NCI-H2081 treated with DMSO at 0.1 percent for 48 hours (cell line): ENCODE measurements at regions not wholly inside any gene's neighbourhood (a gene's known extent, or its start where the extent isn't known, plus 50 kb on each side); places are given as distances from the start of the nearest gene placed in this dataset.

Experiments used
- DNase-seq: peaks from one replicate; lab custom pipeline; 2025; lab: John Stamatoyannopoulos, UW

DNA sequence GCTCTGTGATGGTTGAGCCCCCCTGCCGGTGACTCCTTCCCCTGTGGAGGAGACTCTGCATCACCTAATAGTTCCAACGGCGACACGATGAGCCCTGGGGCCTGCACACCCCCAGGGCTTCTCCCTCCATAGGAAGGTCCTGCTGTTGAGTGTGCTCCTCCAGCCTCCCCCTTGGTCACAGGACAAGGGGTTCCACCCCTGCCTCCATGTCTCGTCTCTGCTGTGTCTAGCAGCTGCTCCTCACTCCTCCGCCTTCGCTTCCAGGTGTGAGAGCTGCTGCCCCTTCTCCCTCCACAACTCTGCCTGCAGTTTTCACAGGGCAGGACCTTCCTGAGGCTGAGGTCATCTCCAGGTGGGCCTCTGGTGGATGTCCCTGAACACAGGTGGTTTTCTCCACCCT is 1416.1 kb downstream of the TBC1D22A start:
- DNase-seq: no peak

- DNase-seq: no peak
These were observed 1415.2 kb downstream of the TBC1D22A start for GRCh38 chr22:48177631-48178030.

- no peak for DNase-seq
These were observed 1413.3 kb downstream of the TBC1D22A start for GRCh38 chr22:48175721-48176120.

DNA sequence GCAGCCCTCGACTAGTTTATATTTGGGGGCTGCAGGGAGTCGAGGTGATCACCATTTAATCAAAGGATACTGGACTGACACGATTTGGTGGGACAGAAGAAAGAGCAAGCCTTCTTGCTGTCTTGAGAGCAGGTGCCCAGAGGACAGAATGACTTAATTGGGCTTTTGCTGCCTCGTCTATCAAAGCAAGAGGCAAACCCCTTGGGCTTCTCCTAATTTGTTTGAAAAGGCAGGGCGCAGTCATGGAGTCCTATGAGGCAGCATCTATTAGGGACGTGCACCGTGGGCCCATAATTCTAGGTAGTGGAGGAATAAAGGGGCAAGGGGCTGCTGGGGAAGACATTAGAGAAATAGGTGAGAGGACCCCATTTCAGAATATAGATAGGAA is 1411.3 kb downstream of the TBC1D22A start:
- no peak for DNase-seq

GRCh38 chr22:48173061-48173772 is 1410.8 kb downstream of the TBC1D22A start:
- DNase-seq: no peak

DNA sequence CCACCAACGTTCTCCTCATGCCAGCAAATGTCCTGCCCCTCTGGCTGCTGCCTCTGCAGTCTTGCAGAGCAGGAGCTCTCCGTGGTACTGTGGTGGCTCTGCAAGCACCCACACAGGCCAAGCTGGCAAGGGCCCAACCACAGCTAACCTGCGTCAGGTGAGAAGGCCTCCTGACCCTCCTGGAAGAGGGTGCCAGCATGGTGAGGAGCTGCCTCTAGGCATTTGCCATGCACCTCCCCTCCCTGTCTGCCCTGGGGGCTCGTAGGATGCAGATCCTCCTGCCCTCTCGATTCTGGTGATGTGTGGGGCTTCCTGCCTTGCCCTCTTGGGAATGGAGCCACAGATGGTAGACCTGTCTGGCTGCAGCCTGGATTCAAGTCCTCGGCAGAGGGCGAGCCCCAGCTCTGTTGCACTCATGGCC is 1408.8 kb downstream of the TBC1D22A start:
- no peak for DNase-seq

GRCh38 chr22:48169227-48169626 is 1406.8 kb downstream of the TBC1D22A start:
- DNase-seq: no peak

GRCh38 chr22:48167238-48167637 is 1404.8 kb downstream of the TBC1D22A start:
- DNase-seq: no peak

DNA sequence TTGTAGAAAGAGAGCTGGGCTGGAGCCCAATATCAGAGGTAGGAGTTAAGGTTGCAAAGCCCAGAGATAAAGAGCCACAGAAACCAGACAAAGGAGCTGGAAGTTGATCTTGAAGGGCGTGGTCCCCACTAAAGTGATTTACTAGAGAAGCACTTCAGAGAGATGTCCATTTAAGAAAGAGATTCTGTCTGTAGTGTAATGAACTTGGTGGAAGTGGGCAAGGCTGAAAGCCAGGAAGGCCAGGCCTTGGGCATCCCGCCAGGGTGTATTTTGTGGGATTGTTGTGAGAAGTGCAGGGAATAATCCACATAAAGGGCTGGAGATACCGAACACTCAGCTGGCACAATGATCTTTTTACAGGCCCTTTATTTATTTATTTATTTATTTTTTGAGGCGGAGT is 1398.8 kb downstream of the TBC1D22A start:
- no peak for DNase-seq

GRCh38 chr22:48157676-48158075 is 1395.2 kb downstream of the TBC1D22A start:
- DNase-seq: no peak

GRCh38 chr22:48156603-48157355 is 1394.3 kb downstream of the TBC1D22A start:
- DNase-seq: no peak

DNA sequence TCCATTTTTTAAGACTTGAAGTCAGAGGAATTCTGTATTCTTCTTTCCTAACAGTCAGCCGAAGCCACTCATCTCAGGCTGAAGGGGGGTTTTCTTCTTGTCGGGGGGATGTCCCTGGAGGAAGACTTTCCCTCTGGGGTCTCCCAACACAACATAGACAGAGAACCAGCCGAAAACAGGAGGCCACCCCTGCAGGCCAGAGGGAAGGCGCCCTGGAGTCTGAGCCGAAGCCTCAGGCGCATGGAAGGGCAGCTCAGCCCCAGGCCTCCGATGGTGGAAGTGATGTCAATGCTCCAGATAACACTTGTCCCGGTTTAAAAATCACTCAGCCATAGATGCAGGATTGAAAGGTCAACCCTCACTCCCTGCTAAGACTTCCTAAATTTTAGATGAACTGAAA is 1393.0 kb downstream of the TBC1D22A start:
- no peak for DNase-seq

DNA sequence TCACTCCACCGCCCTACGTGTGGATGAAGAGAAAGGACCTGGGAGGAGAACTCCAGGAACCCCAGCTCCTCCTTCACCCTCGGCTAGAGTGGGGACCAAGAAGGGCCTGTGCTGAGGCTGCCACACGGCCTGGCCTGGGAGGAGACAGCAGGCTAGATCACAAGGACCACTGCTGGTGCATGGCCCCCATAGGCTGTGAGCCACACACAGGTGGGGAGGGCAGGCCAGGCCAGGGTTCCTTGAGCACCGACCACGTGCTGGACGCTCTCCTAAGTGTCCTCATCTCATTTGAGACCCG is 1392.4 kb downstream of the TBC1D22A start:
- DNase-seq: no peak

DNA sequence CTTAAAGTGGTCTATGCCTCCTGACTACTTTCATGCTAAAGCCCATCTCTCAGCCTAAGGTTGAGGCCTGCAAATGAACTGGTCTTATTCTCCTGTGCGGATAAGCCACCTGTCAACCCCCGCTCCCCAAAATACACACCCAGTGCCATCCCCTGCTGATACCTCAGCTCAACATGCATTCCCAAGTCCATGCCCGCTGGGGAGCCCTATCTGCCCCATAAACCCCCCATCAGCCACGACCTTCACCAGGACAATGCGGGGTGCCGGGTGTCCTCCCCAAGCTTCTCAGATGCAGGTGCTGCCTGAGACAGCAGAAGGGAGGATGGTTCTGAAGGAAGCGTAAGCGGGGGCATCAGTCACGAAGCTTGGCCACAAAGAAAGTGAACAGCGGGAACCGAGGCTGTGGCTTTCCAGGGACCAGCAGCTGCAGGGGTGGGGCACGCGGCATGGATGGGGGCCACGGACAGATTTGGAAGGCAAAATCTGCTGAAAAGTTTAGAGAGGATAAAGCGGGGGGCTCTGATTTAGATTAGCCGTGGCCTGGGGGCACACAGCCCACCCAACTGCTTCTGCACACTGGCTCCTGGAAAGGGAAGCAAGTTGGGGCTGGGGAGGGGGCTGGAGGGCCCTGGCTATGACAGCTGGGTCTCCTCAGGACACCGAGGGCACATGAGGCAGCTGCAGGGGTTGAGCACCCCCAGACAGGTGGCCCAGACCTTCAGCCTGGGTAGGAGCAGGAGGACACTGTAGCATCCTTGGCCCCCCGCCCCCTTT is 1391.9 kb downstream of the TBC1D22A start:
- DNase-seq: no peak

- no peak for DNase-seq
These were observed 1391.3 kb downstream of the TBC1D22A start for GRCh38 chr22:48153726-48154125.

DNA sequence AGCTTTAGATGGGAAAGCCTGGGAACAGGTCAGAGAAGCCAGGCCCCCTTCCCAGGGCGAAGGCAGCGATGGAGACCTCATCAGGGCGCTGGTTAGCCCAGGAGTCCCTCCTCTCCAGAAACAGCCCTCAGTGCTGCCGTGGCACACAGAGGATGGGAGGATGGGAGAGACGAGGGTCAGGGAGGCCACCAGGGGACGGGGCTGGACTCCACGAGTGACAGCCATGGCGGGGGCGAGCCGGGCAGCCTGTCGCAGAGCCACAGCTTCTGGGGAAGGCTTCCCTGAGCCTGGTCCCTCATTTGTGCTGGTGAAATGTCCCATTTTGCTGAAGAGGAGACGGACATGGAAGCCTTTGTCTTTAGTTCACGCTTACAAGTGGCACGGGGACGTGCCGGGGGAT is 1390.5 kb downstream of the TBC1D22A start:
- DNase-seq: no peak

DNA sequence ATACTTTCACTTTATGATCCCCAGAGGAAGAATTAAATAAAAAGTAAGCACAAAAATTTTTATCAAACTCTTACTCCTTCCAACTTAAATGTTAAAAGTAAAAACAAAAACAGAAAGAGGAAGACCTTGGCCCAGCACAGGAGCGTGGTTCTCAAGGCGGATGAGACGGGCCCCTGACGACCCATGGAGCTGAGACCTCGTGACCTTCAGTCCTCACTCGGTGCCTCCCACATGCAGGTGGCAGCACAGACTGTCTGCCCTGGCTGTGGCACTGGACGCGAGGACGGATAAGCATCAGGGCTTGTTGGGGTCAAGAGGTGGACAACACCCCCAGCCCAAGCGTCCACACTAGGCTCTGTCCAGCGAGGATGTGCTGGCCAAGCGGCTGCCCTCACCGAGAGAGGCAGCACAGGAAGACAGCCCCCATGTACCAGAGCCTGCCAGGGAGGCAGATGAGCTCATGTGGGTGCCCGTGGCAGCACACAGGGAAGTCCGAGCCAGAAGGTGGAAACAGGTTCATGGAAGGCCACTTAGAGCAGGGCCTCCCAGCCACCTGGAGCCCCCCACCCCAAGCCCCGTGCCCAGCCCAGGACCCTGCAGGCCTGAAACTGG is 1389.8 kb downstream of the TBC1D22A start:
- no peak for DNase-seq

GRCh38 chr22:48151641-48152040 is 1389.2 kb downstream of the TBC1D22A start:
- no peak for DNase-seq

- no peak for DNase-seq
These were observed 1385.4 kb downstream of the TBC1D22A start for GRCh38 chr22:48147831-48148230.

- DNase-seq: no peak
These were observed 1385.0 kb downstream of the TBC1D22A start for GRCh38 chr22:48147404-48147803.

GRCh38 chr22:48146426-48146825 is 1384.0 kb downstream of the TBC1D22A start:
- DNase-seq: no peak

DNA sequence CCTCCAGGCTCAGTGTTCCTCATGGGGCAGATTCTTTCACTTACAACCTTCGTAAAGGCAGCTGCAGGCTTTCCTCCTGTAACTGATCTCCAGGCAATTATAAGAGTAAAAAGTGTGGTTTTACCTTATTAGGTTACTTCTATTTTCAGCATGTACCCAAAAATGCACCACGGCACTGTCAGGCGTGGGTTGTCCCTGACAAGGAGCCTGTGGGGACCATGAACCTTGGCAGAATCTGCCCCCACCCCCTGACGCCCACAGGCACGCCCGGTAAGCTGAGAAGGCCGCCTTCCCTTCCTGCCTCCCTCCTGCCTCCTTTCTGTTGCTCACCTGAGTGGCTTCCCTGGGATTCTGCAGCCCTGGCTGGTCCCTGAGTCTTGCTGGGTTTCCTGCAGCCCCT is 1383.3 kb downstream of the TBC1D22A start:
- no peak for DNase-seq

- no peak for DNase-seq
These were observed 1381.9 kb downstream of the TBC1D22A start for GRCh38 chr22:48144318-48144717.
